Epidermal melanocyte (primary cell): ENCODE measurements at regions not wholly inside any gene's neighbourhood (a gene's known extent, or its start where the extent isn't known, plus 50 kb on each side); places are given as distances from the start of the nearest gene placed in this dataset.
"Not testable (repeated sequence)": the region's sequence is repeated elsewhere in the genome, so short reads cannot be mapped to it uniquely, and the experiment has no call there.

Experiments used
- DNase-seq: peaks from one replicate; pipeline ENCODE4 v3.0.0; 2011; ENCODE audit warnings: low spot score; ENCODE audit not compliant: insufficient read length

DNA sequence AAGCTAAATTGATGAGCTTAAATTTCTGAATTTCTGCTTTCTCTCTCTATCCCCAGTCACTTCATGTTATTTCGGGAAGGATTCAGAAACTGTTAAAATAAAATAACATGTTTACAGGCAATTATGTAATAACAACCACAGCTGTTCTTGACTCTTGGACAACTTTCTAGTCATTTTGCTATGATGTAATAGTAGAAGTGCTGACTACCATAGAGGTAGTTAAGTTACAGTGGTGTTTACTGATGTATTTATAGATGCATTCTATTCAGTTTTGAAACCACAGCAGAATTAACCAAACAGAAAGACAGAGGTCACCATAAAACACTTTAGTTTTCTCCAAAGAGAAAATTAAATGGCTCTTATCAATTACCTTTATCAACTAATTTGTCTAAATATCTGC, 1292.0 kb upstream of the CHAC2 start:
- DNase-seq = no peak

- DNase-seq = no peak
Measured at GRCh38 chr2:52474091-52474490, 1293.5 kb upstream of the CHAC2 start.

DNA sequence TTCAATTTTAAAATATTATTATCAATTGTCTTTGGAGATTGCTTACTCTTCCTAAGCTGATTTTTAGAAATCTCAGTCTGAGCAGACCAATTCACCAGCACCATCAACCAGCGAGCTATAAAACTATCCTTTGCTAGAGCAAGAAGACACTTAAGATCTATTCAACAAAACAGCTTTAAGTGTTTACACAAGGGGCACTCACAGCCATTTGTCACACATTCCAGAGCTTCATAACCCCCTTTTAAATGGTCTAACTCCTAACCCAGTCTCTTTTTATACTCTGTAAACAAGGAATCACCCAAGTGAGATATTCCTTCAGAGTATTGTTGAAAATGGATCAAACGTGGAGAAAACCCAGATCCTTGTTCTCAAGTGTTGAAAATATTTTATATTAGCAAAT, 1294.1 kb upstream of the CHAC2 start:
- no peak for DNase-seq

- DNase-seq = not testable (repeated sequence)
Measured at GRCh38 chr2:52470457-52470856, 1297.1 kb upstream of the CHAC2 start.

GRCh38 chr2:52467189-52467588, 1300.4 kb upstream of the CHAC2 start:
- no peak for DNase-seq

DNA sequence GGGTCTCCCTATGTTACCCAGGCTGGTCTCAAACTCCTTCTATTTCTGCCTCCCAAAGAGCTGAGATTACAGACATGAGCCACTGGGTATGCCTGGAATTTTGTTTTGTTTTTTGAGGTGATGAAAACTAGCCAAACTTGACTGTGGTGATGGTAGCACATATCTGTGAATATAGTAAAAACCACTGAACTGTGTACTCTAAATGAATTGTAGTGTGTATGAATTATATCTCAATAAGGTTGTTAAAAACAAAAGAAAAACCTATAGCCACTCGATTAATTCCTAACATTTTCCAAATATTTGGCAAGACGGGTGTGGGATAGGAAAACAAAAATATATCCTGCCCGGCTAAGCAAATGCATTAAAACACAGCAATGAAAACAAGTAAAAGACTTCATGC, 1302.3 kb upstream of the CHAC2 start:
- no peak for DNase-seq

- no peak for DNase-seq
Measured at GRCh38 chr2:52463457-52463856, 1304.1 kb upstream of the CHAC2 start.

DNA sequence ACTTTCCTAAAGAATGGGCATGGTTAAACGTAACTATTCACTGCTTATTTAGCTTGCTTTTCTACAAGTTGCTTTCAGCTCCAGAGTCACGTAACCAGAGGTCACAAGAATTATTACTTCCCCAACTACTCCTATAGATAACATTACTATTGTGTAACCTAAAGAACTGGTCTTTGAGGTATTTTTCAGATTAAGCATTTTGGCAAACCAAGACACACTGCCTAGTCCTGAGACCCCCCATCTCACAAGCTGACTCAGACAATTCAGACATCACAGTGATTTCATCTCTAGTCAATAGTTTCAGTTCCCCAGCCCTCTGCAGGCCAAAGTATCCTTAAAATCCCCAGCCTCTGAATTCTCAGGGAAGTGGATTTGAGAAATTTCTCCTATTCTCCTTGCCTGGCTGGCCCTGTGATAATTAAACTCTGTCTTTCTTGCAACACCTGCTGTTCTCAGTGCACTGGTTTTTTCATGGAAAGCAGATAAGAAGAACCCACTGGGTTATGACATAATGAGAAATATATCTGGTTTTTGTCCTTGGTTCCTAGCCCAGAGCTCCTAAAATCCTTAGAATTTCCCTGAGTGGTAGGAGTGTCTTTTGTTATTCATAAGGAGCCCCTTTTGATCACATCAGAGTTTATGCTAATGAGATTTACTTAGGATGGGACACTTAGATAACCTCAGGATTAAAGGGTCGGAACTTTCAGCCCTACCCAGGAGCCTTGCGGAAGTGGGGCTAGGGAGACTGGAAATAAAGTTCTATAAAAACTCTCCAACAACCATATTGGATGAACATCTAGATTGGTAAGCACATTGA, 1310.8 kb upstream of the CHAC2 start:
- DNase-seq = no peak

- DNase-seq = no peak
Measured at GRCh38 chr2:52454962-52455361, 1312.6 kb upstream of the CHAC2 start.

GRCh38 chr2:52452201-52452600, 1315.4 kb upstream of the CHAC2 start:
- DNase-seq = no peak

DNA sequence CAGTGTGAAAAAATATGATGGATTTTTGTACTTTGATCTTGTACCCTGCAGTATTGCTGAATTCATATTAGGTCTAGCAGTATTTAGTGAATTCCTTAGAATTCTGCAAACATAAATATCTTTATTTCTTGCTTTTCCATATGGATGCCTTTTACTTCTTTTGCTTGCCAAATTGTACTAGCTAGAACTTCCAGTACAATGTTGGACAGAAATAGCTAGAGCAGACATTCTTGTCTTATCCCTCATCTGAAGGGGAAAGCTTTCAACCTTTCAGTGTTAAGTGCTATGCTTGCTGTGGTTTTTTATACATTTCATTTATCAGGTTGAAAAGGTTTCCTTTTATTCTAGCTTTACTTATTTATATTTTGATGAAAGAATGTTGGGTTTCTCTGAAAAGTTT, 1321.9 kb upstream of the CHAC2 start:
- DNase-seq = no peak

DNA sequence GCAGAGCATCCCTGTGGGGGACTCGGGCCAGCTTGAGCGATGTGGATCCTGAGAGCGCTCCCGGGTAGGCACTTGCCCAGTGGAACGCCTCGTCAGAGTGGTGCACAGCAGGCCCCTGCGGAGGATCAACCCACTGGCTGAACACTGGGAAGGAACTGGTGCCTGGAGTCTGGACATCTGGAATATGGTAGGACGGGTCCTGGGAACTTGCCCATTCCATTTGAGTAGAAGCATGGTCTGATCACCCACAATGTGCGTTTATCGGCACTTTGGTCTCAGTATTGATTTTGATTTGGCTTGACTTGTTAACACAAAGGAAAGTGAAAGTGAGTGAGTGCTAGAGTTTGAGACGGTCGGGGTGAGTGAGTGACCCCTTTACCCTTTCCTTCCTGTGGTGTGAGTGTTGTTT, 1336.2 kb upstream of the CHAC2 start:
- no peak for DNase-seq

DNA sequence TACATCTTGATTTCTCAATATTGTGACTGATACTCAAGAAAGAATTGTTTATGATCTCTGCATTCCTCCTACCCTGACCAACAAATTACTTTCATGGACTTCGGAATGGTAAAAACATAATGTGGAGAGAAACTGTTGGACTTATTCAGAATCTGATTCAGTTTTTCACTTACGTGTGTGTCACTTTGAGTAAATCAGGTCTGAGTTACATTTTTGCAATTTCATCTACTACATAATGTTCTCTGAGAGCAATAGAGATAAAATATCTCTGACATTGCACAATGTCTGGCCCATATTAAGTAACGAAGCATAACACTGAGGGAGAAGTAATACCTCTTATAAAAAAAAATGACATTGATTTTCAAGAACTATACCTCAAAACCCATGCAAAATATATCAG, 1337.9 kb upstream of the CHAC2 start:
- DNase-seq = no peak

GRCh38 chr2:52429171-52429570, 1338.4 kb upstream of the CHAC2 start:
- DNase-seq = no peak

DNA sequence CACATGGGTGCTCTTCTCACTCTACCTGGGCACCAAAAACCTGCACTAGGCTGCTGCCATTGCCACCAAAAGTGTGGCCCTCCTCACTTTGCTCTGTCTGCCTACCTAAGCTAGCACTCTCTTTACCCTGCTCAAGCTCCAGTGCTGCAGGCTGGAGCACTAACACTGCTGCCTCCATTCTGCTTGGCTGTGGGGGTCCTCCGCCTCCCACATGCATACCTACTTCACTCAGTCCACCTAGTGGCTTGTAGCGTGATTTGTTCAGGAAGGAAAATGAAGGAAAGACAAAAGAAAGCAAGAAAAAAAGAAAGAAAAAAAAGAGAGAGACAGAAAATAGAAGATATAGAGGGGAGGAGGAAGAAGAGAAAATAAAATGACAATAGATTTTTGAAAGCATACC, 1339.4 kb upstream of the CHAC2 start:
- no peak for DNase-seq

DNA sequence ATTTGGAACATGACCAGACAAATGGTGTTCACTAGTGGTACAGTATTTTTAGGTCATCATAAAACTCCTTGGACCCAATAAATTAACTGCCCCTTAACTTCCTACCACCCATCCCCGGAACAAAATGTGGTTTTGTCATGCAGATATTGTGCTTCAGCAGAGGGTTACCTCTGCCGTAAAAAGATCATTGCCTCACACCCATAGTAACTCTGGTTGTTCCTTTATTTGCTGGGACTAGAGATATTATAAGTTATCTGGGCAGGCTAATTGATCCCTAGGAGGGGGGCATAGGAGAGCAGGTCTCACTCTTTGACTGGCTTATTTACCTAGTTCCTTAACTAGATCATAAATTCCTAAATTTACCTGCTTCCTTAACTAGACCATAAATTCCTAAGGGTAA, 1343.9 kb upstream of the CHAC2 start:
- DNase-seq = no peak

GRCh38 chr2:52423111-52423510, 1344.5 kb upstream of the CHAC2 start:
- no peak for DNase-seq

DNA sequence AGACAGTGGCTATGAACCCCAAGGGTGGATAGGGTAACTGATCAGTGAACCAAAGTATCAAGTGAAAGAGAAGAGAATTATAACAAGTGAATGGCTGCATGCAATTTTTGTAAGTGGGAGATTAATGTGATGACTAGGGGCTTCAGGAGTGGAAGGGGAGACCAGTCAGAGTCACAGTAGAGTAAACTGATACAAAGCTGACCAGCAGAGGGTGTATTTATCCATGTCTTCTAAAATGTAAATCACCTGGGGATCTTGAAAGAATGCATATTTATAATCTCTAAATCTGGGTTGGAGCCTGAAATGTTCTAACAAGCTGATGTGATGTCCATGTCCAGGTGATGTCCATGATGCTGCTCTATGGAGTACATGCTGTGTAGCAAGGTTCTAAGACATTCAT, 1351.3 kb upstream of the CHAC2 start:
- no peak for DNase-seq

GRCh38 chr2:52414561-52415295, 1352.9 kb upstream of the CHAC2 start:
- DNase-seq = no peak

DNA sequence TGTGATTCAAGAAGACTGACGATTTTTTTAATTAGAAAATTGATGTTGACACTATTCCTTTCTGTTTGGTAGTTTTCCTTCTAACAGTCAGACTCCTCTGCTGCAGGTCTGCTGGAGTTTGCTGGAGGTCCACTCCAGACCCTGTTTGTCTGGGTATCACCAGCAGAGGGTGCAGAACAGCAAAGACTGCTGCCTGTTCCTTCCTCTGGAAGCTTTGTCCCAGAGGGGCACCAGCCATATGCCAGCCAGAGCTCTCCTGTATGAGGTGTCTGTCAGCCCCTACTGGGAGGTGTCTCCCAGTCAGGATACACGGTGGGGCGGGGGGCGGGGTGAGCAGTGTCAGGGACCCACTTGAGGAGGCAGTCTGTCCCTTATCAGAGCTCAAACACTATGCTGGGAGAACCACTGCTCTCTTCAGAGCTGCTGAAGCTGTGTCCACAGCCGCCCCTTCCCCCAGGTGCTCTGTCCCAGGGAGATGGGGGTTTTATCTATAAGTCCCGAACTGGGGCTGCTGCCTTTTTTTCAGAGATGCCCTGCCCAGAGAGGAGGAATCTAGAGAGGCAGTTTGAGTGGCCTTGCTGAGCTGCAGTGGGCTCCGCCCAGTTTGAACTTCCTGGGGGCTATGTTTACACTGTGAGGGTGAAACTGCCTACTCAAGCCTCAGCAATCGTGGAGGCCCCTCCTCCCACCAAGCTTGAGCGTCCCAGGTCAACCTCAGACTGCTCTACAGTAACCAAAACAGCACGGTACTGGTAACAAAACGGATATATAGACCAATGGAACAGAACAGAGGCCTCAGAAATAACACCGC, 1358.1 kb upstream of the CHAC2 start:
- not testable (repeated sequence) for DNase-seq

- no peak for DNase-seq
Measured at GRCh38 chr2:52405980-52406379, 1361.6 kb upstream of the CHAC2 start.

- DNase-seq = no peak
Measured at GRCh38 chr2:52404866-52405265, 1362.7 kb upstream of the CHAC2 start.
